ENCODE measurements at regions not wholly inside any gene's neighbourhood (a gene's known extent, or its start where the extent isn't known, plus 50 kb on each side); places are given as distances from the start of the nearest gene placed in this dataset.

DNA sequence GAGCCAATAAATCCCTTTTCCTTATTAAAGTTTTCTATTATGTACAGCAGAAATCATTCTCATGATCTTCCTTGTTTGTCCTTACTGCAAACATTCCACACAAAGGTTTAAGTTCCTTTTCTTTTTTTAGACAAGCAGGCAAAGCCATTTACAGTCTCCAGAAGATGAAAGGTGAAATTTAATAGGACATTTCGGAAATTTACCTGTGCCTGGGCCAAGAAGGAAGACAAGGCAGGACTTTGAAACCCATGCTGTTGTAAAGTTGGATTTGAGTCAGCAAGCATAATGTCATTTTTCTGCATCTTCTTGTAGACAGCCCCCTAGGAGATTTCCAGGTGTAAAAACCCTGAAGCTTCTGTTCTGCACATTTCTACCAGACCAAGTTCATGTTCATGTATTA, 188.1 kb downstream of the PAPSS1 start:
- peak overlapping the region; percentile 89 for H3K27ac ChIP-seq
- TF ChIP-seq CTCF (conservative IDR thresholded peaks at IDR 0.05): no peak

- TF ChIP-seq CTCF (conservative IDR thresholded peaks at IDR 0.05): no peak
These were observed 199.7 kb downstream of the PAPSS1 start for GRCh38 chr4:107520368-107520767.

DNA sequence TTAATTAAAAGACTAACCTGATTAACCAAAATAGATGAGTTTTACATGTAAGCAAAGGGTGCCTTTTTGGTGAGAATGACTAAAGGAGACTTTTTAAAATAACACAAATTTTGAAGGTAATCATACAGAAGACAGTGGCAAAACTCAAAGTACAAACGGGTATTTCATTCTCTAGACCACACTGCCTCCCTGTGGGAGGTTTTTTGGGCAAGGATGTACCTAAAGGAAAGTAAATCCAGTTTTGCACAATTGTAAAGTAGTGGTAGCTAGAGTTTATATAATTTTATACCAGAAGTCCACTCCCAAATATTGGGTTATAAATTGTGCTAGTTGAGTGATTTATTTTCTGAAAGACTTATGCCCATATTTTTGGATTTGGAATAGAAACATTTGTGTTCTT, 201.0 kb downstream of the PAPSS1 start:
- H3K27ac ChIP-seq: no peak overlapping the region
- TF ChIP-seq CTCF (conservative IDR thresholded peaks at IDR 0.05): peak; percentile 78

More at GRCh38 chr4:107520368-107520767, 199.7 kb downstream of the PAPSS1 start:
- peak overlapping the region; percentile 16; the same call in 1 of the 2 replicates for H3K27ac ChIP-seq

GRCh38 chr4:107518076-107518475, 202.0 kb downstream of the PAPSS1 start:
- TF ChIP-seq CTCF (conservative IDR thresholded peaks at IDR 0.05): no peak
- no peak overlapping the region for H3K27ac ChIP-seq

DNA sequence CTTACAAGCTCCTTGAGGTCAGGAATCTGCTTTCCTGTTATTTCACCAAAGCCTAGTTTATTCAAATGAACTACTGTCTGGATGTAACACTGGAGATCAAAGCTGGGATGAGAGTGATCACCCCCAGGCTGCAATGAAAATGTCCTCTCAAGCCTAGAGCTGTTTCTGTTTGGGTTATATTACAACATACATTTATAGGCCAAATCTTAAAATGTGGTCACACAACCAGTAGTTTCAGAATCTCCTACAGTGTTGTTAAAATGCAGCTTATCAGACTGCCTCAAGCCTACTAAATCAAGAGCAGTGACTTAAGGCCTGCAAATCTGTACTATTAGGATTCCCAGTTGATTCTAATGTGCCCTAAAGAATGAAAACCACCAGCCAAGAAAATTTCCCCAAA, 207.5 kb downstream of the PAPSS1 start:
- TF ChIP-seq CTCF (conservative IDR thresholded peaks at IDR 0.05): no peak
- no peak overlapping the region for H3K27ac ChIP-seq

DNA sequence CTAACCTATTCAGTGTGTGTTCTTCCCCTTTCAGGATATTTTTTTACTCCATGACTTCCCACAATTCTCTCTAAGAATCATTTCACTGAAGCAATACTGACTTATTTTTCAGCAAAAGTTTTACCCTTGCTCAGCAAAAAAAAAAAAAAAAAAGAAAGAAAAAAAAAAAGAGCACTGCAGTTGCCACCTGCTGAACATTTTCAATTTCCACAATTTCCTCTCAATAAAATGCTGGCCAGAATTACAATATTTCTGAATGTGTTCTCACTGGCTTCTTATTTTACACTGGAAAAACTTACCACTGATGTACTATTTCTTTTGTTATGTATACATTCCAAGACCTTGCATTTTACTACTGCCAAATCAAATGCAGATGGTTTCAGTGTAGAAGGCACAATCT, 210.4 kb downstream of the PAPSS1 start:
- no peak for TF ChIP-seq CTCF (conservative IDR thresholded peaks at IDR 0.05)
- H3K27ac ChIP-seq: no peak overlapping the region

- no peak for TF ChIP-seq CTCF (conservative IDR thresholded peaks at IDR 0.05)
These were observed 219.5 kb downstream of the PAPSS1 start for GRCh38 chr4:107500551-107500950.

DNA sequence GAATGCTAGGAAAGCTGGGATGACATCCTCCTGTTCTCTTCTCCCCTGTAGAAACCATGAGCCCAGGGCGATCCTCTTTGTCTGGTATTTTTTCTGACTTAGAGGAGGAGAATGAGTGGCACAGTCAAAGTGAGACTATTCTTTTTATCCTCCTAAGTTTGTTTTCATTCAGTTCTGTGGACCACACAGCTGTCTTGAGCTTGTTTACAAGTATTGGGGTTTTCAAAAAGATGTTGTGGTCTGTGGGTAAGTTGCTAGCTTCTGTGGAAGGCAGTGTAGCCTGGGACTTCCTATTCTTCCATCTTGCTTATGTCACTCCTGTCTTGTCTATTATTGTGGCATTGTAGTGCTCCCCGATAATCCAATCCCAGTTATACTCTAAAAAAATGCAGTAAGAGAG, 223.0 kb downstream of the PAPSS1 start:
- no peak for TF ChIP-seq CTCF (conservative IDR thresholded peaks at IDR 0.05)
- H3K27ac ChIP-seq: no peak overlapping the region

More at GRCh38 chr4:107500551-107500950, 219.5 kb downstream of the PAPSS1 start:
- H3K27ac ChIP-seq: no peak overlapping the region
